ENCODE measurements at regions not wholly inside any gene's neighbourhood (a gene's known extent, or its start where the extent isn't known, plus 50 kb on each side); places are given as distances from the start of the nearest gene placed in this dataset.

- TF ChIP-seq CTCF (IDR thresholded peaks at IDR 0.05) (no peak), POLR2A (IDR thresholded peaks at IDR 0.05) (no peak), POLR2AphosphoS5 (IDR thresholded peaks at IDR 0.05) (no peak)
Observed at GRCh38 chr4:123107444-123108252, 185.3 kb upstream of the NUDT6 start.
